MCF 10A (cell line): ENCODE measurements at regions not wholly inside any gene's neighbourhood (a gene's known extent, or its start where the extent isn't known, plus 50 kb on each side); places are given as distances from the start of the nearest gene placed in this dataset.
"Not testable (repeated sequence)": the region's sequence is repeated elsewhere in the genome, so short reads cannot be mapped to it uniquely, and the experiment has no call there.

ENCODE experiments used
- BruUV-seq: library from RNA; stranded (reverse); fragments of 400-500 nt; replicated peaks from 2 replicates; lab custom pipeline; 2021; lab: Mats Ljungman, UMichigan
- CTCF ChIA-PET: fragments of 300-600 bp; sonication (Branson Sonifier 250); formaldehyde crosslinking; extraction: SDS; loops from one replicate; lab custom pipeline; 2021; ENCODE audit warnings: antibody characterized with exemption, inconsistent platforms; lab: Yijun Ruan, JAX
- POLR2A ChIA-PET: fragments of 300-600, 350-650 bp; sonication (Branson Sonifier 250); formaldehyde crosslinking; extraction: SDS; loops from one replicate; lab custom pipeline; 2020; ENCODE audit warnings: antibody characterized with exemption, inconsistent platforms; lab: Yijun Ruan, JAX
- DNase-seq: peaks from one replicate; pipeline ENCODE4 v3.0.0-alpha.2; 2018; ENCODE audit not compliant: unreplicated experiment
- H3K27ac Mint-ChIP-seq: one replicate; pipeline ENCODE4 v1.8.0; 2022; ENCODE audit warnings: mild to moderate bottlenecking, low read depth, mixed read lengths; ENCODE audit not compliant: unreplicated experiment
- H3K27me3 Mint-ChIP-seq: one replicate; pipeline ENCODE4 v1.8.0; 2022; ENCODE audit warnings: mixed read lengths; ENCODE audit not compliant: insufficient read depth, unreplicated experiment
- H3K36me3 Mint-ChIP-seq: one replicate; pipeline ENCODE4 v1.8.0; 2022; ENCODE audit warnings: mild to moderate bottlenecking, moderate library complexity, mixed read lengths; ENCODE audit not compliant: insufficient read depth, unreplicated experiment
- H3K4me1 Mint-ChIP-seq: one replicate; pipeline ENCODE4 v1.8.0; 2022; ENCODE audit warnings: mixed read lengths; ENCODE audit not compliant: insufficient read depth, unreplicated experiment
- H3K4me3 Mint-ChIP-seq: one replicate; pipeline ENCODE4 v1.8.0; 2022; ENCODE audit warnings: mild to moderate bottlenecking, moderate library complexity, mixed read lengths; ENCODE audit not compliant: unreplicated experiment
- H3K9me3 Mint-ChIP-seq: one replicate; pipeline ENCODE4 v1.8.0; 2022; ENCODE audit warnings: mixed read lengths; ENCODE audit not compliant: unreplicated experiment
- intact Hi-C: fragments of 100-400 bp; cut with micrococcal nuclease; formaldehyde crosslinking; loops from 2 replicates; pipeline ENCODE4 v1.14.1; 2022
- TF ChIP-seq, protein P1 (sequence below): fragments of 200-600 bp; IDR thresholded peaks from one replicate; pipeline ENCODE4 v1.8.0; 2022; ENCODE audit warnings: antibody characterized with exemption, mild to moderate bottlenecking; ENCODE audit not compliant: unreplicated experiment

DNA sequence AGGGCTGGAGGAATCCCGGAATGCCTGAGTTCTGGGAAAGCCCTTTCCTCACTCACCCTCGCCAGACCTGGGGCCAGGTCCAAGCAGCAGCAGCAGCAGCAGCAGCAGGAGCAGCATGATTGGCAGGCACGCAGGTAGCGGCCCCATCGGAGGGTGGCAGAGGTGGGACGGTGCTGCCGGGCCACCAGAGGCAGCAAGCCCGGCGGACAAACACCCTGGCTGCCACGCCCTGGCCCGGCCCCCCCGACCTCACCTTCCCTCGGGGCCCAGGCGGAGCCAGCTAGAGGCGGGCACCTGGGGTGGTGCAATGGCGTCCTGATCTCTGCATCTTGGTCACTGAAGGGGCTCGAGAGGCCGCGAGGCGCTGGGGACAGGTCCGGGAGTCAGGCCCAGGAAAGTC lies 122.4 kb downstream of the LAT start:
- Mint-ChIP-seq H3K27ac (no peak overlapping the region), H3K36me3 (no peaks in the 10 kb centered on the region), H3K27me3 (peaks cover 44% of the 10 kb centered on the region), H3K4me1 (no peaks in the 10 kb centered on the region), H3K9me3 (no peaks in the 10 kb centered on the region), H3K4me3 (no peak overlapping the region)
- ChIA-PET POLR2A (no interaction called here), CTCF (no interaction called here)
- no TSS peak for BruUV-seq
- TF ChIP-seq, protein P1, sequence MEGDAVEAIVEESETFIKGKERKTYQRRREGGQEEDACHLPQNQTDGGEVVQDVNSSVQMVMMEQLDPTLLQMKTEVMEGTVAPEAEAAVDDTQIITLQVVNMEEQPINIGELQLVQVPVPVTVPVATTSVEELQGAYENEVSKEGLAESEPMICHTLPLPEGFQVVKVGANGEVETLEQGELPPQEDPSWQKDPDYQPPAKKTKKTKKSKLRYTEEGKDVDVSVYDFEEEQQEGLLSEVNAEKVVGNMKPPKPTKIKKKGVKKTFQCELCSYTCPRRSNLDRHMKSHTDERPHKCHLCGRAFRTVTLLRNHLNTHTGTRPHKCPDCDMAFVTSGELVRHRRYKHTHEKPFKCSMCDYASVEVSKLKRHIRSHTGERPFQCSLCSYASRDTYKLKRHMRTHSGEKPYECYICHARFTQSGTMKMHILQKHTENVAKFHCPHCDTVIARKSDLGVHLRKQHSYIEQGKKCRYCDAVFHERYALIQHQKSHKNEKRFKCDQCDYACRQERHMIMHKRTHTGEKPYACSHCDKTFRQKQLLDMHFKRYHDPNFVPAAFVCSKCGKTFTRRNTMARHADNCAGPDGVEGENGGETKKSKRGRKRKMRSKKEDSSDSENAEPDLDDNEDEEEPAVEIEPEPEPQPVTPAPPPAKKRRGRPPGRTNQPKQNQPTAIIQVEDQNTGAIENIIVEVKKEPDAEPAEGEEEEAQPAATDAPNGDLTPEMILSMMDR, result no peak
- DNase-seq, result no peak
- intact Hi-C loops, result no loop called here

DNA sequence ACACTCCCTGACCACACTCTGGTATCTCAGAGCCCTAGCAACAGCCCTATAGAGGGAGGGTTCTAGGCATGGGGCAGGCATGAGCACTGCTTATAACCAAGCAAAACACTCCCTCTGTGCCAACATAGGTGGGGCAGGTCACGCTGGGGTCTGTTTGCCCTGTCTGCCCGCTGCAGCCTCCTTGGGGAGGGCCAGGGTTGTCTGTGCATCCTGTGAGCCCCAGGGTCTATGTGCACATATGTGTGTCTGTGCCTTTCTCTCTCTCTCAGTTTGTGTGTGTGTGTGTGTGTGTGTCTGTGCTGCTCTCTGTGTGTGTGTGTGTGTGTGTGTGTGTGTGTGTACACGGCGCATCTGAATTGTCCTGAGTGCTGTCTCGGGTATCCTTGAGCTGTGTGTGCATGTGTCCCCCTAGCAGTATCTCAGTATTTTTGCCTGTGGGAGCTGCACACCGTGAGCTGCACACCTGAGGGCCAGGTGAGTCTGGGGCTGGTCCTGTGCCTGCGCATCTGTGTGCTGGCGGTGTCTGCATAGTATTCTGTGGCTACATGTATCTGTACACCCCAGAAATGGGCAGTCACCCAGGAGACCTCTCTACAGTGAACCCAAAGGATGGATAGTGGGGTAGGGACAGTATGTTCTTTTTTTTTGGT lies 121.5 kb downstream of the LAT start:
- H3K9me3 Mint-ChIP-seq, intact Hi-C loops, BruUV-seq, DNase-seq, CTCF ChIA-PET, POLR2A ChIA-PET, H3K36me3 Mint-ChIP-seq, H3K4me1 Mint-ChIP-seq, H3K27ac Mint-ChIP-seq, H3K4me3 Mint-ChIP-seq: not testable (repeated sequence)
- H3K27me3 Mint-ChIP-seq, result peaks cover 35% of the 10 kb centered on the region

DNA sequence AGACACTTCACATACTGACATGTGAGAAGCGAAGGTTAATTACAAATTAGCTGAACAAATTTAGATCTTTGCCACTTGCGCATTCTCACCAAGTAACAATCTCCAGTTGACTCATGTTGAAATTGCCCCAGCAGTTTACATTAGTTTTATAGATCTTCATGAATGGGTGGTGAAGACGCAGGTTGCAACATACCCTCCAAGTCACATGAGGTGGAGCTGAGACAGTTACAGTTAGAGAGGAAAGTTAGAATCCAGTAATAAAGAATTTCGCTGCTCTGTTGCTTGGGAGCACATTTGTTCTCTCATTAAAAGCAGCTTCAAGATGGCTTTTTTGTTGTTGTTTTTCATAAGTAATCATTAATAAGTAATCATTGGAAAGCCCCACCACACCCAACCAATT lies 119.7 kb downstream of the LAT start:
- H3K4me1 Mint-ChIP-seq, H3K27ac Mint-ChIP-seq, CTCF ChIA-PET, H3K9me3 Mint-ChIP-seq, intact Hi-C loops, H3K36me3 Mint-ChIP-seq, H3K4me3 Mint-ChIP-seq, BruUV-seq: not testable (repeated sequence)
- DNase-seq, result peak; percentile 25
- H3K27me3 Mint-ChIP-seq, result peaks cover 19% of the 10 kb centered on the region
- POLR2A ChIA-PET, result interaction anchor here (0.7 kb wide), 1 partner anchor 29 kb away, joined by 3 read pairs; no protein-coding TSS in a partner anchor

DNA sequence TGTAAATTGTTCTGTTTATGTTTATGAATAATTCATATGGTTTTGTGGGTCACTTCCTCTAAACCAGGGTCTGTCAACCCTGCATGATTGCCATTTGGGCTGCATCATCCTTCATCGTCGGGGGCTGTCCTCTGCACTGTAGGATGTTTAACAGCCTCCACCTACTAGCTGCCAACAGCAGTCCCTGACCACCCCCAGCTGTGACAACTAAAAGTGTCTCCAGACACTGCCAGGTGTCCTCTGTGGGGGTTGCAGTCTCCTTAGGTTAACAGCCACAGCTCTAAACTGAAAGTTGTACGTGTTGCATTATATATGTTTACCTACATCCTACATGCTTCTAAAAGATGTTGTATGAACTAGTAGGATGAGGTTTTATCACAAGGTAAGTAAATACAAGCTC lies 113.1 kb downstream of the LAT start:
- BruUV-seq, H3K27ac Mint-ChIP-seq, H3K4me3 Mint-ChIP-seq, H3K4me1 Mint-ChIP-seq, intact Hi-C loops, POLR2A ChIA-PET, H3K27me3 Mint-ChIP-seq, H3K9me3 Mint-ChIP-seq, H3K36me3 Mint-ChIP-seq, DNase-seq, CTCF ChIA-PET: not testable (repeated sequence)

DNA sequence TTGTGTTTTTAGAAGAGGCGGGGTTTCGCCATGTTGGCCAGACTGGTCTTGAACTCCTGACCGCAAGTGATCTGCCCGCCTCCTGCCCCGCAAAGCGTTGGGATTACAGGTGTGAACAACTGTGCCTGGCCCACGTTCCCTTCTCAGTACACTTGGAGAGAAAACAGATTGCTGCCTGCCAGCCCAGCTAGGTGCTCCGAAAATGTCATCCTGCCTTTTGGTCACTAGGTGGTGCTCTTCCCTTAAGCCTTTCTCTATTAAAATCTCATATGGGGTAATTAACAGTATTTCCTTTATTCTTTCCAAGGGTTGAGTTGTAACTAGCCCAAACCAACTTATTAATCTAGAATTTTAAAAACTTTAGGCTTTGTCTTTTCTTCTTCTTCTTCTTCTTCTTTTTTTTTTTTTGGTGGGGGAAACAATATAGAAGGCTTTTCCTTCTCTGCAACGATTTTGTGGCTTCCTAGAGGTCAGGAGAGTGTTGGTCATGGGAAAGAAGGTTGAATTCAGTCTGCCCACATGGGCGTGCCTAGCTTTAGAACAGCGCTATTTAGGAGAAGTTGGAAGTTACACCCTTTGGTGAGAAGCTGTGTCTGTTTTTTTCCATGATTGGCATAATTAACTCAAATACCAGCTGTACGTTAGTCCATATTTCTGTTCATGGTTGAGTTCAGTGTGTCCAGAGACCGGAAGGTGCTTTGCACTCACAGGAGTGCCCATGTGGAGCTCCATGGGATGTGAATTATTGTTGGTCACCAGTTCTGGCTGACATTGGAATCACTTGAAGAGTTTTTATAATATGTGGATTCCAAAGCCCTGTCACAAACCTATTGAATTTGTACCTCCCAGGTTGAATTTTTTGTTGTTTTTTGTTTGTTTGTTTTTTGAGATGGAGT lies 110.1 kb downstream of the LAT start:
- H3K9me3 Mint-ChIP-seq, H3K4me1 Mint-ChIP-seq, H3K27ac Mint-ChIP-seq, intact Hi-C loops, BruUV-seq, H3K4me3 Mint-ChIP-seq, CTCF ChIA-PET, DNase-seq, H3K36me3 Mint-ChIP-seq, POLR2A ChIA-PET: not testable (repeated sequence)
- peaks cover 14% of the 10 kb centered on the region for H3K27me3 Mint-ChIP-seq

DNA sequence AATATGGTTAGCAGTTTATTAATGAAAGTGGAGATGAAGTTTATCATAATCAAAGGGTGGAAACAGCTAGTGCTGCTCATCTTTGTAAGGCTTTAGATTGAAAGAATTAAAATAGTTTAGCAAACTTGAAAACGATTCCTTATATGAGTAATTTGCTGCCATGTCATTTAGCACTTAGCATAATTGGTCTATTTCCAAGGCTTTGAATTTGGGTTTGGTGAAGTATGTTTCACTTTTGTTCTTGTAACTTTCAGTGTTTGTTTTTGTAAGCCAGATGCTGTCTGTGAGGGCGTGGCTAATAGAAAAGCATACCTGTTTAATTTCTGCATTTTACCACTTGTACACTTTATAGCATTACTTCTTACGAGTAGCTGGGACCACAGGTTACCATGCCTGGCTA lies 109.5 kb downstream of the LAT start:
- intact Hi-C loops, H3K36me3 Mint-ChIP-seq, BruUV-seq, H3K9me3 Mint-ChIP-seq, CTCF ChIA-PET, H3K27ac Mint-ChIP-seq, POLR2A ChIA-PET, DNase-seq, H3K4me3 Mint-ChIP-seq, H3K4me1 Mint-ChIP-seq: not testable (repeated sequence)
- H3K27me3 Mint-ChIP-seq, result peaks cover 14% of the 10 kb centered on the region

DNA sequence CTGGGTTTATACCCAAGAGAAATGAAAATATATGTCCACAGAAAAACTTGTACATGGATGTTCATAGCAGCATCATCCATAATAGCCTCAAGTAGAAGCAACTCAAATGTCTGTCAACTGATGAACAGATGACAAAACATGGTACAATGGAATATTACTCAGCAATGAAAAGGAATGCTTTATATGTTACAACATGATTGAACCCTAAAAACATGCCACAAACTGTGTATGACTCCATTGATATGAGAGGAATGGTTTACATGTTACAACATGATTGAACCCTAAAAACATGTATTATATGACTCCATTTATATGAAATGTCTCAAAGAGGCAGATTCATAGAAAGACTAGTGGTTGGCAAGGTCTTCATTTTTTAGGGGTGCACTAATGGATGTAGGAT lies 104.8 kb downstream of the LAT start:
- POLR2A ChIA-PET, DNase-seq, CTCF ChIA-PET, BruUV-seq, H3K4me1 Mint-ChIP-seq, H3K27ac Mint-ChIP-seq, H3K36me3 Mint-ChIP-seq, intact Hi-C loops, H3K9me3 Mint-ChIP-seq, H3K4me3 Mint-ChIP-seq: not testable (repeated sequence)
- peaks cover 31% of the 10 kb centered on the region for H3K27me3 Mint-ChIP-seq

DNA sequence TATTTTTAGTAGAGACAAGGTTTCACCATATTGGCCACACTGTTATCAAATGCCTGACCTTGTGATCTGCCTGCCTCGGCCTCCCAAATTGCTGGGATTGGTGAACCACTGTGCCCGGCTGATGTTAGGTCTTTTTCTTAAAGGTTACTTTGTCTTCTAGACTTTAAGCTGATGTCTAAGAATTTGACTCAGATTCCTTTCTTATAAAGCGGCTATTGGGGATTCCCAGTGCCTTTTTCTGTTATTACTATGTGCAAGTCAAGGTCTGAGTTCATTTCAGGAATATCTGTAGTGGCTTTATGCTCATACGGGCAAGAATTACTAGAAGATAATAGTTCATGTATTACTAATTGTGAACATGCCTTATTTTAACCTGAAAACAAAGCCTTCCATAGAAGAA lies 102.8 kb downstream of the LAT start:
- intact Hi-C loops, H3K9me3 Mint-ChIP-seq, CTCF ChIA-PET, BruUV-seq, H3K27ac Mint-ChIP-seq, H3K4me1 Mint-ChIP-seq, POLR2A ChIA-PET, DNase-seq, H3K4me3 Mint-ChIP-seq, H3K36me3 Mint-ChIP-seq: not testable (repeated sequence)
- H3K27me3 Mint-ChIP-seq, result peaks cover 33% of the 10 kb centered on the region
